ENCODE measurements at regions not wholly inside any gene's neighbourhood (a gene's known extent, or its start where the extent isn't known, plus 50 kb on each side); places are given as distances from the start of the nearest gene placed in this dataset.

DNA sequence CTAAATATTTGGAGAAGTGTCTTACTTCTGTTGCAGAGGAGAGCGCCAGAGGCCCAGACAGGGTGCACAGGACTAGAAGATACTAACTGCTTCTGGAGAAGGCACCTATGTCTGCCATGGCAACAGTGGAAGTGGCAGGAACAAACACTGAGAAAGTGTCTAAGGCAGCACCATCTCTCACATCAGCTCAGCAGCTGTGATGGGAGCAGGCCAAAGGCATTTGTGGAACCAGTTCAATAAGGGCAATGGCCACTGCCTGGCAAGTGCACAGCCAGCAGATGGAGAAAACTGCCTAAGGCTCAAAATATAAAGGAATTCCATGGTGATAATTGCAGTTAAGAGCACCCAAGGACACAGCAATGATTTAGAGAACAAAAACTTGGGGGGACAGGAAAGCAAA lies 563.0 kb upstream of the CCDC54 start:
- TF ChIP-seq, protein P1, sequence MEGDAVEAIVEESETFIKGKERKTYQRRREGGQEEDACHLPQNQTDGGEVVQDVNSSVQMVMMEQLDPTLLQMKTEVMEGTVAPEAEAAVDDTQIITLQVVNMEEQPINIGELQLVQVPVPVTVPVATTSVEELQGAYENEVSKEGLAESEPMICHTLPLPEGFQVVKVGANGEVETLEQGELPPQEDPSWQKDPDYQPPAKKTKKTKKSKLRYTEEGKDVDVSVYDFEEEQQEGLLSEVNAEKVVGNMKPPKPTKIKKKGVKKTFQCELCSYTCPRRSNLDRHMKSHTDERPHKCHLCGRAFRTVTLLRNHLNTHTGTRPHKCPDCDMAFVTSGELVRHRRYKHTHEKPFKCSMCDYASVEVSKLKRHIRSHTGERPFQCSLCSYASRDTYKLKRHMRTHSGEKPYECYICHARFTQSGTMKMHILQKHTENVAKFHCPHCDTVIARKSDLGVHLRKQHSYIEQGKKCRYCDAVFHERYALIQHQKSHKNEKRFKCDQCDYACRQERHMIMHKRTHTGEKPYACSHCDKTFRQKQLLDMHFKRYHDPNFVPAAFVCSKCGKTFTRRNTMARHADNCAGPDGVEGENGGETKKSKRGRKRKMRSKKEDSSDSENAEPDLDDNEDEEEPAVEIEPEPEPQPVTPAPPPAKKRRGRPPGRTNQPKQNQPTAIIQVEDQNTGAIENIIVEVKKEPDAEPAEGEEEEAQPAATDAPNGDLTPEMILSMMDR (IDR thresholded peaks at IDR 0.05) = no peak
- TF ChIP-seq POLR2A (IDR thresholded peaks at IDR 0.05) = no peak
